HK-2 (cell line): ENCODE measurements at regions not wholly inside any gene's neighbourhood (a gene's known extent, or its start where the extent isn't known, plus 50 kb on each side); places are given as distances from the start of the nearest gene placed in this dataset.

Source experiments
- DNase-seq: peaks from one replicate; pipeline ENCODE4 v3.0.0-alpha.2; 2018; ENCODE audit not compliant: unreplicated experiment

DNA sequence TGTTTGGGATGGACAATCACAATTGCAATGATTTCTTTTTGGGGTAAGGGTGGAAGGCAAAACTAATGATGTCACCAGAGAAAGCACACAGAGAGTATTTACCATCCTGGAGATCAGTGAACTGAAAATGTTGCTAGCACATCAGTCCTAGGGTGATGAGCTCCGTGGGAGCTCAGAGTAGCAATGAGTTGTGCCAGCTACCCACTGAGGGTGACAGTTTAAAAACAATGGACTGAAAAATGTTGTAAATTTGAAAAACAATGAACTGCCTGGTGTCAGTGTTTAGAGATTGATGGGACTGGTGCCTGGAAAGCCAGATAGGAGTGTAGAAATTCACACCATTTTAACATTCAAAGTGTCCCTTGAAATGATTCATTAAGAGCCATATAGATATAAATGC lies 198.5 kb downstream of the ATP23 start:
- DNase-seq = no peak

DNA sequence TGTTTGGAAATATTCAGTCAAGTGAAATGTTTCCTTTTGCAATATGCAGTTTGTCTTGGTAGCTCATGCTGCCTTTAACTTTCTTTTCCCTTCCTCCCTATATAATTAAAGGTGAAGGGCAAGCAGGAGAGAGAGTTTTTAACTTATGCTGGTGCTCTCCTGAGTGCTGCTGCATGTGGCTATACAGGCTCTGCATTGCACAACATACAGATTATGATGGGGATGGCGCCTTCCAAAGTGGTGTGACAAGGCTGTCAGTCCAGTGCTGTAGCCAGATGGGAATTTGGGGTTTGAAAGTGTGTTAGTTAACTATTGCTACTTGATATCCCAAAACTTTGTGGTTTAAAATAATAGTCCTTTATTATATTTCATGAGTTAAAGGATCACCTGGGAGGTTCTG lies 199.0 kb downstream of the ATP23 start:
- no peak for DNase-seq

DNA sequence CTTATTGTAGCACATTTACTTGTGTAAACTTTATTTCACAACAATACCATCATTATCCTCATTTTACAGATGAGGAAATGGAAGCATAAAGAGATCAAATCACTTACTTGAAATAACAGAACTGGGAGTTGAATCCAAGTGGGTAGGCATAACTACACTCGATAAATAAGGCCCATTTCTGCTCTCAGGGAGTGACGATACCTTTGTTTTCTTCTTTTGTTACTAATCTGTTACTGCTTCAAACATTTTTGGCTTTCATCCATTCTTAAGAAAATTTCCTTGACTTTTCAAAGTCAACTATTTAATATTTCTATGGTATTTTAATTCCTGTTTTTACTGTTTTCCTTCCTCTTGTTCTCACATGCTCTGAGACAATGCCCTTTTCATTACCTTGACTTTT lies 201.6 kb downstream of the ATP23 start:
- DNase-seq = no peak

DNA sequence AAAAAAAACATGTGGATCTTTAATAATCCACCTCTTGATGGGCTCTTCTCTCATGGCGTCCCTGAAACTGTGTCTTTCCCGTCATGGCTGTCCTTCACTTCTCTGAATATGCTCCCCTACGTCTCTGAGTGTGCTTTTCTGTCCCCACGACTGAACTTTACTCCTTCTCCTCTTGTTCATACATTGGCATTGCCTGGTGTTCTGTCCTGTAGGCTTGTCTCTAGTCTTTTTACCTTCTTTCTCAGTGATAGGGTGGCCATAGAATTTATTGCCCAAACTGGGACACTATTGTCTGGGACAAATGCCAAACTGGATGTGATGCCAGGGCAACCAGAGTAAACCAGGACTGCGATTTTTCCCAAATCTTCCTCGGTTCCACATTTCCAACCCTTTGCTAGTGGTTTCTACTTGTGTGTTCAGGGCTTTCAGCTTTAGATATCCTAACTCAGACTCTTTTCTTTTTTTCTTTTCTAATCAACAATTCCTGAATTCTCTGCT lies 202.2 kb downstream of the ATP23 start:
- DNase-seq = no peak

DNA sequence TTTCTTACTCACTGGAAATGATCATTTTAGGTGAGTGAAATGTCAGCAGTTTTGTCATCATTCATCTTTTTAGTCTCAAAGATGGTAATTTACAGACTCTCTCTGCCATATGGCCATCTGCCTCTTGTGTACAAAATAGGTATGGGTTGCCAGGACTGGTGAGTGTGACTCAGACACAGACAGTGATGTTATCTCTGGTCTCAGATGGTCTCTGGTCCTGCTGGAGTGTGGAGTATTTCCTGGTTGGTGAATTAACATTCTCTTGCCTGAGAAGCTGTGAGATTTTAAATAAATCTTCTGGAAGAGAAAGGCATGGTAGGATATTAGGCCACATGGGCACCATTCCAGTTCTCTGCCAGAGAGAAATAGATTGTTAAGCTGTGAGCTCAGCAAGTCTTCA lies 207.0 kb downstream of the ATP23 start:
- DNase-seq = peak; percentile 10

DNA sequence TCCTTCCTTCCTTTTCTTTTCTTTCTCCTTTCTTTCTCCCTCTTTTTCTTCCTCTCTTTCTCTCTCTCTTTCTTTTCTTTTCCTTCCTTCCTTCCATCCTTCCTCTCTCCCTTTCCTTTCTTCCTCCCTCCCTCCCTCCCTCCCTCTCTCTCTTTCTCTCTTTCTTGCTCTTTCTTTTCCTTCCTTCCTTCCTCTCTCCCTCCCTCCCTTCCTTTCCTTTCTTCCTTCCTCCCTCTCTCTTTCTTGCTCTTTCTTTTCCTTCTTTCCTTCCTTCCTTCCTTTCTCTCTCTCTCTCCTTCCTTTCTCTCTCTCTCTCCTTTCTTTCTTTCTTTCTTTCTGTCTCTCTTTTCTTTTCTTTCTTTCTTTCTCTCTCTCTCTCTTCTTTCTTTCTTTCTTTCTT lies 207.6 kb downstream of the ATP23 start:
- no peak for DNase-seq

DNA sequence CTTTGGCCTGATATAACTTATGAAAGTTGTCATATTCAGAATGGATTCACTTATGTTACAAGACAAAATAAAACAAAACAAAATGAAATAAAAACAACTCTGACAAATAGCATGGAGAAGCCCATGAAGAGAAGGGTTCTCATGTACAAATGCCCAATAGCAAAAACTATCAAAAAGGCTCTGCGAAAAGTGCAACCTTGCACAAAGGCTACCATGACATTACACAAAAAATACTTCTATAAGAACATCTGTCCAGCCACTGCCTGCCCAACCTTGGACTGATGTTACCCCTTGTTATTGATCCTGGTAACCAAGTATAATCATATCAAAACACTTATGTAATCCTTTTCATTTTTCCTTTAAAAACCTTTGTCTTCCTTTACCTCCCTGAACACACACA lies 213.0 kb downstream of the ATP23 start:
- no peak for DNase-seq

DNA sequence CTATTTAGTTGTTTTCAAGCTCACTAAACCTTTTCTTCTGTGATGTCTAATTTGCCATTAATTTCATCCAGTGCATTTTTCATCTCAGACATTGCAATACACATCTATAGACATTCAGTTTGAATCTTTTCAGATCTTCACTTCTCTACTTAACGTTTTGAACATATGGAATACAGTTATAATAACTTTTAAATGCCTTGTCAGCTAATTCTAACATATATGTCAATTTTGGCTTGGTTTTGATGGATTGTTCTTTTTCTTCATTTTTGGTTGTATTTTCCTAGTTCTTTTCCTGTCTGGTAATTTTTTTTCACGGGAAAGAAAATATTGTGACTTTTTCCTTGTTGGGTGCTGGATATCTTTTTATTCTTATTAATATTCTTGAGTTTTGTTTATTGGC lies 215.3 kb downstream of the ATP23 start:
- no peak for DNase-seq

DNA sequence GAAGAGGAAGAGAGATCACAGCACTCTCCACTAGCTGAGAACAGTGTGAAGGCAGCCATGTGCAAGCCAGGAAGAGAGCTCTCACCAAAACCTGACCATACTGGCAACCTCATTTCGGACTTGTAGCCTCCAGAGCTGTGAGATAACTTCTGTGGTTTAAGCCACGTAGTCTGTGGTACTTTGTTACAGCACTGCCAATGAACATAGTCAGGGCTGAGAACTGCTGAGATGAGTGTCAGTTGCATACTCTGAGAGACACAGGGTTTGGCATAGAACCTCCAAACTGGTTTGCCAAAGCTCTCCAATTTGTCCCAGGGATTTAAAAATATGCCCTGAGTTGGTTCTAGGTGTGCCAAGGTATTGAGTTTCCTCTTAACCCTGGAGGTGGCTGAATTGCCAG lies 218.6 kb downstream of the ATP23 start:
- DNase-seq = no peak

DNA sequence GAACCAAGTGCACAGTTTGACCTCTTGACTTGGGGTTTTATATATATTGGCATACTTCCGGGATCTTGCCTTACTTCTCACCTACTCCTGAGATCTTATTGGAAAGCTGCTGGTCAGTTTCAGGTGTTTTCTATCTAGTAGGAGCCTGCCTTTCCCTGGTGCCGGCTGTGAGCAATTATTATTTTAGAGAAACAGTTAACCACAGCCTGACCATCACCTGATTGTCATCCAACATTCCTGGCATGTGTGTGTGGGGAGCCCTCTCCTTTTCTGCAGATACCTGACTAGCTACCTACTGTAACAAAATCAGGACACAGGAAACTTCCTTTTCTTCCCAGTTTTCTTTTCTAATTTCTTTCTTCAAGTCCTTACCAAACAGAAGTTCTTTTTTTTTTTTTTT lies 220.4 kb downstream of the ATP23 start:
- no peak for DNase-seq

DNA sequence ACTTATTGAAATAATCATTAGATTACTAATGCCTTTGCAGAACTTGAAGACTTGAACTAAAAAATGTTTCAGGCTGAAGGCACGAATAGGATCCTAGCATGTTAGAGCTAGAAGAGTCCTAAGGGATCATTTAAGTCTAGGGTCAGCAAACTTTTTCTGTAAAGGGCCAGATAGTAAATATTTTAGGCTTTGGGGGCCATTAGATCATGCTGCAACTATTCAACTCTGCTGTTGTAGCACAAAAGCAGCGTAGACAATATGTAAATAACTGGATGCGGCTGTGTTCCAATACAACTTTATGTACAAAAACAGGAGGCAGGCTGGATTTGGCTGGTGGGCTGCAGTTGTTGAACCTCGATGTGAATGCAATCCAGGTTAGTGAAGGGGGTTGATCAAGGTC lies 221.7 kb downstream of the ATP23 start:
- no peak for DNase-seq

DNA sequence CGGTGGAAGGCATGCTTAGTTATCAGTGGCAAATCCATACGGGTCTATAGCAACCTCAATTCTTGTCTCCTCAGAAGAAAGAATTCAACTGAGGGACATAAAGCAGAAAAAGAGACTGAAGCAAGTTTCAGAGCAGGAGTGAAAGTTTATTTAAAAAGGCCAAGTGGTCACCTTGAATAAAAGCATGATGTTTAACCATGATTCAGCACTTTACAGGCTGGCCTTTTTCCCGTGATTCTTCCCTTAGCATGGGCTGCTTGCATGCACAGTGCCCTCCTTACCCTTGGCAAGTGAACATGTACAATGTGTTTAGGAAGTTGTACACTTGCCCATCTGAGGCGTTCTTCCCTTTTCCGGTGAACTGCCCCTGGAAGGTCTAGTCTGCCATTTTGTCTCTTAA lies 225.3 kb downstream of the ATP23 start:
- DNase-seq = no peak

DNA sequence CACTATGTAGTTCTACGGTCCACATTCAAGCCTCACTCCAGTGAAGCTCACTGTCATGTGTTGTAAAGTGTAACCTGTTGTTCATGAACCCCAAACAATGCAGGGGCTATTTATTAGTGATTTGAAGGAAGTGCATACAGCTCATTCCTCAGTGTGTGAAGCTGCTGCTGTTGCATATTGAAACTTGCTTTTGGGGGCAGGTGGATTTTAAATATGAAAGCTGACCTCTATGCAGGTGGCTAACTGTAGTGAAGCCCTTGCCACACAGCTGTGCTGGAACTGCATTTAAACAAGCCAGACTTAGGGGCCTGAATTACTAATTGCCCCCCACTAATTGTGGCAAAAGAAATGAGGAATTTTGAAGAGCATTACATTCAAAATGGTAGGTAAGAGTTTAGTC lies 226.3 kb downstream of the ATP23 start:
- DNase-seq = no peak

DNA sequence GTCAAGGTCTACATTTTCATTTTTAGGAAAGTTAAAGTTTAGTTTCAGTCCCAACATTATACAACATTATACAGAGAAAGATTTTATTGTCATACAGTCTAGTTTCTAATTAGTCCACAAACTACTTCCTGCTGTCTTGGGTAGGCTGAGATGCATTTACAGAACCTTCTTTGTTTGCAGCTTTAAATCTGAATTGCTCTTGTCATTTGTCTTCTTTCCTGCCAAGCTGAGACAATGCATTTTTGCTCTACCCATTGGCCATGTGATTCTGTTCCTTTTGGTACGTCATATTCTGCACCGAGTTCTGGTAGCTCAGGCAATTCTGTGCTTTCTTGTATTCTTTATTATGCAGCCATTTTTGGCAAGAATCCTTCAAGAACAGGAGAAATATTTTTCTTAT lies 228.5 kb downstream of the ATP23 start:
- DNase-seq = no peak

DNA sequence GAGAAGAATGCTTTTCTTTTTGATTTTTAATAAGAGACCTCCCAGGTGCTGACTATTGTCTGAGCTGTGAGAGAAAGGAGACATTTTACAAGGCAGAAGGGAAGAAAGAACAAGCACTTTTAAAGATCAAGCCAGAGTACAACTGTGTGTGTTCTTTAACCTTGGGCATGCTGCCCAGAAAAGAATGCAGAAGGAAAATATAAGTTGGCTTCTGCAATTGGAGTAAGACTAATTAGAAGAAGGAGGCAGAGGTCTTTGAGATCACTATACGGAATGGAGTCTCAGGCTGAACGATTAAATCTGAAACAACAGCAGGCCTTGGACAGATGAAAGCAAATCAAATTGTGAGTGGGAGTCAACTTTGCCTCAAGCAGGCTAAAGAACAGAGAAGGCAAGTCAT lies 230.5 kb downstream of the ATP23 start:
- DNase-seq = no peak

DNA sequence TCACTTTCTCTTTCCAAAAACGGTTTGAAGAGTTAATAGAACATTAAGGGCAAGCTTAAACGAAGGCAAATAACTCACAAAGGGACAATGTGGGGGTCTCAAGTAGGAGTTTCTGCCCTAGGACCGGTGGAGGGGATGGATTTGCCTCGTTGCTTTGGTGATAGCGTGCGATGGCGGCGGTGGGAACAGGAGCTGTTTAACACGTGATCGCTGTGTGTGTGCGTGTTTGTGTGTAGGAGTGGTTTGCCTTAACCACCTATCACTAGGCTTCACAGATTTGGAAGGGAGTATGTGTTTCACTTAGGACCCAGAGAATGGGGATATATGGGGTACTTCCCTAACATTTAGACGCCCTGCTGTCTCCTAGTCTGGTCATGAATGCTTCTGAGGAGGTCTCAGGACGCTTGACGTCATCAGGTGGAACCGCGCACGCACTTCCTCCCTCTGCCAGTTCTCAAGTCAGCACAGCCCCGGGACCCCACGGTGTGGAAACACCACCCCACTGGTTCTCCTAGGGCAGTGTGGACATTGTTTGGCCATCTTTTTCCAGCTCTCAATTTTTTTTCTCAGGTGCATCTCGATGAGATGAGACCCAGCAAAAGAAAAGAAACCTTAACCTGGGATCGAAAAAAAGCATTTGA lies 231.2 kb downstream of the ATP23 start:
- DNase-seq = no peak

DNA sequence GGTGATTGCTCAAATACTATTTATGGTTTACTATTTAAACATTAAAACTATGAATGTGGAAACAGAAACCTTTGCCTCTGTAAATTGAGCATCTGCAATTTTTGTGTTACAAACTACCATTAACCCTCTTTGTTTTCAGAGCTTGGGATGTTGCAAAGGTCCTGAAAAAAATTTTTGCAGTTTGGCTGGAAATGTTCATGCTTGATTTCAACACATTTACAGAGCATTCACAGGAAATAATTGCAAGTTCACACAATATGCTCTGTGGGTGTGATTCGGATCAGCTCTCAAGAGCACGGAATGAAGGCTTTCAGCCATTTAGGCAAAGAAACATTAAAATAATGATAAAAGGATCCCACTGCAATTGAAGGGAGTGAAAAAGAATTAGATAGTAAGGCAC lies 232.9 kb downstream of the ATP23 start:
- DNase-seq = no peak

DNA sequence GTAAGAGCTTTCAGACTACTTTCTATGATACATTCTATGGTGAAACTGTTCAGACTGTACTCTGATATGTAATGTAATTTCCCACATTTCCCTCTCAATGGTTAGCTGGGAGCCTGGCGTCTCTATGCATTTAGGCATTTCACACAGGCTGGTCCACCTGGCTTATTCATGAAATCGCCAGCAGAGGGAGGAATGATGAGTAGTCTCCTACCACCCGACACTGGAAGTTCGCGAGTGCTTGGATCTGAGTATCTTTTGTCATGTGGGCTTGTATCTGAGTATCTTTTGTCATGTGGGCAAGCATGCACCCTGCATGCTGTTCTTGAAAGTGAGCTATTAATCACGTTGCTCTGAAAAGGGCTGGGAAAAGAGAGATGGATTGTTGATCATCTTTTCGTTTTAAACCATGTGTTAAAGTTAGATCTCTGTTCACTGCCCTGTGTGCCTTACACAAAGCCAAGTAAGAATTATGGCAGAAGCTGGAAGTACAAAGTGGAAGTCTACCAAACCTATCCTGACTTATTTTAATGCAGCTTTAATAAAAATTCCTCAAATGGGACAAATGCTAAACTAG lies 235.0 kb downstream of the ATP23 start:
- DNase-seq = peak; percentile 25

DNA sequence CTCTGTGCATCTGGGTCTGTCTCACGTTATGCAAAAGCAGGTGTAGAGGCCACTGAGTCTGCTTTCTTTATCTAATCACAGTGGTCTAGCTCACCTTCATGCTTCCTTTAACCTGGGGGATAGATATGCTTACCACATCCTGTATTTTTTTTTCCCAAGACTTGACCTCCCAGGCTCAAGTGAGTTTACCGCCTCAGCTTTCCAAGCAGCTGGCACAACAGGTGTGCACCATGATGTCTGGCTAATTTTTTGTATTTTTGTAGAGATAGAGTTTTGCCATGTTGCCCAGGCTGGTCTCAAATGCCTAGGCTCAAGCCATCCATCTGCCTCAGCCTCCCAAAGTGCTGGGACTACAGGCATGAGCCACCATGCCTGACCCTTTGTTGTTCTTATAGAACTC lies 236.0 kb downstream of the ATP23 start:
- DNase-seq = no peak

DNA sequence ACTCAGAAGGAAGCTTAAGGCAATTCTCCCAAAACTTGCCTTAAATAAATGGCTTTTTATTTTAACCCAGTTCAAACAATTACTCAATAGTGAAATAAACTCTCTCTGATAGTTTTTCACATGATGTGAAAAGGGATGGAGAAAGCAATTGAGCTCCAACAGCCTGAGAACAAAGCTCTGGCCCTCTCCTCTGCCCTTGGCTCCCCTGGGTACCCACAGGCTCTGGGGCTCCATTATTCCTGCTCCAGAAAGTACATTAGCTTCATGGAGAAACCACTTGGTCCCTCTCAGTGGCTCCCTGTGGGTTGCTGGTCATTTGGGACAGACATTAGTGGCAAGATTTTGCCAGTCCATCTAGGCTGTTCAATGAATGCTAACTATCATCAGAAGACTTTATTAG lies 242.8 kb downstream of the ATP23 start:
- DNase-seq = no peak

DNA sequence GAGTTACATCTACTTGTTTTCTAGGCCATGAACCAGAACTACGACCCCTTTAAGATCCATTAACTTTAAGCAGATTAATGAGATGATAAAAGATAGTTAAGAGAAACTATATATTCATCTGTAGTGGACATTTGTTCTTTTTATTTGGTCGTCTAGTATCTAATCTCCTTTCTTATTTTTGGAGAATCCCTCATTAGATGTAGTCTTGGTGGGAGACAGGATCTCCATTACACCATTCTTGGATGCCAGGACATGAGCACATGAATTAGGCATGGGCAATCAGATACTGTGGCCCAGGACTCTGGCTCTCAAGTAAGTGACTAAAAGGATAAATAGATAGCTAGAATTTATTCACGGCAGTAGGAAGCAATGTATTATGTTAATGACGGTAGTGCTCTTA lies 245.0 kb downstream of the ATP23 start:
- DNase-seq = no peak

DNA sequence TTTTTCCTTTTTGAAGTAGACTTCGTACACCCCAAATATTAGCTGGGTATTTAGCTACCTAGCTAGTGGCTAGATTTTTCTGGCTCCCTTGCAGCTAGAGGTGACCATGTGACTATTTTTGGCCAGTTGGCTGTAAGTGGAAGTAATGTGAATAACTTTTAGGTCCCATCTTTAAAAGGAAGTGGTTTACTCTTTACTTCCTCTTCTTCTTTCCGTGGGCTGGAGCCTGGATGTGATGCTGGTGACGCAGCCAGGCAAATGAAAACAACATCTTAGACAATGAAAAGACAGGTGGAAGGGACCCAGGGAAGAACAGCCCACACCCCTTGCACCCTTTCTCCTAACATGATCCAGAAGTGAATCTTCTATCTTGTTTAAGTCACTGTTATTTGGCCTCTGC lies 245.5 kb downstream of the ATP23 start:
- DNase-seq = no peak

DNA sequence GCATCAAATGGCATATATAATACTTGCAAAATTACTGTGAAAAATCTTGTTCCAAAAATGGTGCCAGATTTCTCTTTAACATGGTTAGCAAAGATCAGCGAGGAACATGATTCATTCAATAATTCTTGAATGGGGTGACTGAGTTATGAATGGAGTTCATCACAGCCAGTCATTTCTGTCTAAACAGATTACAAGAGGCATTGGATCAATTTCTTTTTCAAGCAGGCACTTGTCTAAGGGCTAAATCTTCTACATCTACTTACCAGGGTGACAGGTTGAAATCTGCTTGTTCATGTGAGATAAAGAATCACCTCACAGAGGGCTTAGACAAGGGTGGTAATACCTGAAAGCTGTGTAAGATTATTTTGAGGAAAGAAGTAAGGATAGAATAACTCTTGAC lies 247.7 kb downstream of the ATP23 start:
- DNase-seq = no peak

DNA sequence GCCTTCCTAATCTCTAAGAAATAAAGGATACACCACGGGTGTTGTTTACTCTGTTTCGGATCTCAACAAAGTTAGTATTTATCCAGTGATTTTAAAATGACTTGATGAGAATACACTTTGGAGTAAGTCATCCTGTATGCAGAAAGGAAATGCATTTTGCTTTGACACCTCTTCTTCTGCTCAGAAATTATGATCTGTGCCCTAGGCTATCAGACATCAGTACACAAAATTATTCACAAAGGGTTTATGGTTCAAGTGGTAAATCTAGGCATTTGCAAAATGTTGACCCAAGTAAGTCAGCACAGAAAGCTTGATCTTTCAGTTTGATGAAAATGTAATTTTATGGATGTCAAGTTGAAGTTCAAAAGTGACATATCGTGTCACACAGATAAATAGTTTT lies 248.5 kb downstream of the ATP23 start:
- DNase-seq = no peak
